HG03378 (cell line): ENCODE measurements at regions not wholly inside any gene's neighbourhood (a gene's known extent, or its start where the extent isn't known, plus 50 kb on each side); places are given as distances from the start of the nearest gene placed in this dataset.

Experiments
- ATAC-seq: cut with Tn5 transposase; IDR thresholded peaks from one replicate; pipeline ENCODE4 v1.9.1; 2021; ENCODE audit warnings: mild to moderate bottlenecking, moderate library complexity; ENCODE audit not compliant: unreplicated experiment

GRCh38 chr20:39108746-39109145 is 146.6 kb downstream of the DHX35 start:
- ATAC-seq = no peak

GRCh38 chr20:39107741-39108140 is 145.6 kb downstream of the DHX35 start:
- no peak for ATAC-seq

- ATAC-seq = no peak
These were observed 144.6 kb downstream of the DHX35 start for GRCh38 chr20:39106791-39107190.

- no peak for ATAC-seq
These were observed 143.4 kb downstream of the DHX35 start for GRCh38 chr20:39105551-39105950.

GRCh38 chr20:39103732-39104131 is 141.6 kb downstream of the DHX35 start:
- no peak for ATAC-seq

- ATAC-seq = no peak
These were observed 141.2 kb downstream of the DHX35 start for GRCh38 chr20:39103305-39103704.

- no peak for ATAC-seq
These were observed 139.8 kb downstream of the DHX35 start for GRCh38 chr20:39101895-39102294.

GRCh38 chr20:39100691-39101090 is 138.5 kb downstream of the DHX35 start:
- no peak for ATAC-seq

GRCh38 chr20:39097889-39098288 is 135.7 kb downstream of the DHX35 start:
- ATAC-seq = no peak

- ATAC-seq = no peak
These were observed 133.7 kb downstream of the DHX35 start for GRCh38 chr20:39095870-39096269.

- no peak for ATAC-seq
These were observed 132.2 kb downstream of the DHX35 start for GRCh38 chr20:39094391-39094790.

GRCh38 chr20:39092733-39093410 is 130.7 kb downstream of the DHX35 start:
- no peak for ATAC-seq

- ATAC-seq = no peak
These were observed 128.8 kb downstream of the DHX35 start for GRCh38 chr20:39090906-39091305.

GRCh38 chr20:39089797-39090196 is 127.7 kb downstream of the DHX35 start:
- no peak for ATAC-seq
